Kidney epithelial cell (primary cell): ENCODE measurements at regions not wholly inside any gene's neighbourhood (a gene's known extent, or its start where the extent isn't known, plus 50 kb on each side); places are given as distances from the start of the nearest gene placed in this dataset.
"Not testable (repeated sequence)": the region's sequence is repeated elsewhere in the genome, so short reads cannot be mapped to it uniquely, and the experiment has no call there.

Experiments
- DNase-seq: peaks from one replicate; pipeline ENCODE4 v3.0.0-alpha.2; 2010; ENCODE audit warnings: low read depth
- H3K27me3 ChIP-seq: 2 replicates; pipeline ENCODE4 v1.6.0; 2011; ENCODE audit warnings: low read length; ENCODE audit not compliant: control insufficient read depth, insufficient read depth
- H3K36me3 ChIP-seq: 2 replicates; pipeline ENCODE4 v1.5.1; 2011; ENCODE audit warnings: low read length; ENCODE audit not compliant: control insufficient read depth, insufficient read depth
- H3K4me3 ChIP-seq: 2 replicates; pipeline ENCODE4 v1.5.1; 2011; ENCODE audit warnings: low read depth, mild to moderate bottlenecking, control low read depth, low read length
- CTCF ChIP-seq: IDR thresholded peaks from 2 replicates; pipeline ENCODE4 v1.5.1; 2011; ENCODE audit warnings: mild to moderate bottlenecking, moderate library complexity, low read length, control low read depth, inconsistent platforms; ENCODE audit not compliant: insufficient read depth, poor library complexity, severe bottlenecking

GRCh38 chr11:13782390-13783075, 114.1 kb downstream of the FAR1 start:
- no peak for TF ChIP-seq CTCF
- Histone ChIP-seq H3K36me3 (no peaks in the 10 kb centered on the region), H3K27me3 (no peaks in the 10 kb centered on the region), H3K4me3 (no peak overlapping the region)
- DNase-seq = no peak

- no peaks in the 10 kb centered on the region for H3K36me3 ChIP-seq
- H3K4me3 ChIP-seq = no peak overlapping the region
- no peak for DNase-seq
- H3K27me3 ChIP-seq = no peaks in the 10 kb centered on the region
- TF ChIP-seq CTCF = no peak
These were observed 116.0 kb downstream of the FAR1 start for GRCh38 chr11:13784441-13784840.

GRCh38 chr11:13784855-13785254, 116.4 kb downstream of the FAR1 start:
- DNase-seq = no peak
- Histone ChIP-seq H3K36me3 (no peaks in the 10 kb centered on the region), H3K4me3 (no peak overlapping the region), H3K27me3 (no peaks in the 10 kb centered on the region)
- no peak for TF ChIP-seq CTCF

- Histone ChIP-seq H3K4me3 (no peak overlapping the region), H3K27me3 (no peaks in the 10 kb centered on the region), H3K36me3 (no peaks in the 10 kb centered on the region)
- DNase-seq = no peak
- no peak for TF ChIP-seq CTCF
These were observed 118.2 kb downstream of the FAR1 start for GRCh38 chr11:13786688-13787087.

GRCh38 chr11:13797616-13798015, 129.1 kb downstream of the FAR1 start:
- not testable (repeated sequence) for DNase-seq, H3K4me3 ChIP-seq, H3K36me3 ChIP-seq, H3K27me3 ChIP-seq

- no peaks in the 10 kb centered on the region for H3K27me3 ChIP-seq
- H3K4me3 ChIP-seq = no peak overlapping the region
- TF ChIP-seq CTCF = no peak
- DNase-seq = no peak
- H3K36me3 ChIP-seq = no peaks in the 10 kb centered on the region
These were observed 132.4 kb downstream of the FAR1 start for GRCh38 chr11:13800901-13801300.
